B cell (primary cell): ENCODE measurements at regions not wholly inside any gene's neighbourhood (a gene's known extent, or its start where the extent isn't known, plus 50 kb on each side); places are given as distances from the start of the nearest gene placed in this dataset.

ENCODE experiments used
- EZH2 ChIP-seq: IDR thresholded peaks from 2 replicates; pipeline ENCODE4 v1.6.1; 2012; ENCODE audit warnings: borderline replicate concordance, low read depth, mild to moderate bottlenecking, moderate library complexity, low read length; ENCODE audit not compliant: insufficient read depth, poor library complexity, severe bottlenecking
- TF ChIP-seq, protein P1 (sequence below): fragments of 200-600 bp; IDR thresholded peaks from one replicate; pipeline ENCODE4 v1.8.0; 2022; ENCODE audit warnings: antibody characterized with exemption, mild to moderate bottlenecking

- TF ChIP-seq, protein P1, sequence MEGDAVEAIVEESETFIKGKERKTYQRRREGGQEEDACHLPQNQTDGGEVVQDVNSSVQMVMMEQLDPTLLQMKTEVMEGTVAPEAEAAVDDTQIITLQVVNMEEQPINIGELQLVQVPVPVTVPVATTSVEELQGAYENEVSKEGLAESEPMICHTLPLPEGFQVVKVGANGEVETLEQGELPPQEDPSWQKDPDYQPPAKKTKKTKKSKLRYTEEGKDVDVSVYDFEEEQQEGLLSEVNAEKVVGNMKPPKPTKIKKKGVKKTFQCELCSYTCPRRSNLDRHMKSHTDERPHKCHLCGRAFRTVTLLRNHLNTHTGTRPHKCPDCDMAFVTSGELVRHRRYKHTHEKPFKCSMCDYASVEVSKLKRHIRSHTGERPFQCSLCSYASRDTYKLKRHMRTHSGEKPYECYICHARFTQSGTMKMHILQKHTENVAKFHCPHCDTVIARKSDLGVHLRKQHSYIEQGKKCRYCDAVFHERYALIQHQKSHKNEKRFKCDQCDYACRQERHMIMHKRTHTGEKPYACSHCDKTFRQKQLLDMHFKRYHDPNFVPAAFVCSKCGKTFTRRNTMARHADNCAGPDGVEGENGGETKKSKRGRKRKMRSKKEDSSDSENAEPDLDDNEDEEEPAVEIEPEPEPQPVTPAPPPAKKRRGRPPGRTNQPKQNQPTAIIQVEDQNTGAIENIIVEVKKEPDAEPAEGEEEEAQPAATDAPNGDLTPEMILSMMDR = no peak
- TF ChIP-seq EZH2 = no peak
These were observed 335.6 kb downstream of the TUSC7 start for GRCh38 chr3:117045143-117045542.
